ENCODE measurements at regions not wholly inside any gene's neighbourhood (a gene's known extent, or its start where the extent isn't known, plus 50 kb on each side); places are given as distances from the start of the nearest gene placed in this dataset.

DNA sequence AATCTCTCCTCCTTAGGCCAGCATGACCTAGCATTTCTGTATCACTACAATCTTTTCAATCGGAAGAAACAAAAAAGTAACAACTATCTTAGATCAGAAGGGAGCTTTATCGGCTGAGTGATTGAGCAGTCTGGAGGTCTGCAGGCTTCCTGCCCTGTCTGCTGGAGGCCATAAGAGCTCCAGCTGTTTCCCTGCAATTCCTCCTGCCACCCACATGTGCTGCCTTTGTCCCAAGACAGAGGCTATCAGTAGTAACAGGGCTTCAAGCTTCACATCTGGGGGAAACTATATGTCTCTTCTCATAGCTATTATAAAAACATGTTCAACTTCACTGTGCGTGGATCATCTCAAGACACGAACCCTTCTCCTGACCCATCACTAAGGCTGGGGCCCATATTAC lies 70.1 kb upstream of the VWC2 start:
- TF ChIP-seq EZH2 (IDR thresholded peaks at IDR 0.05): no peak
- TF ChIP-seq POLR2AphosphoS5 (IDR thresholded peaks at IDR 0.05; ENCODE audit: borderline replicate concordance, low read depth, low read length): no peak
